CD4-positive, alpha-beta T cell (primary cell): ENCODE measurements at regions not wholly inside any gene's neighbourhood (a gene's known extent, or its start where the extent isn't known, plus 50 kb on each side); places are given as distances from the start of the nearest gene placed in this dataset.

Source experiments
- ATAC-seq: fragments of 200-7000 bp; cut with Tn5 transposase; one replicate; pipeline ENCODE4 v1.10.0; 2022; ENCODE audit warnings: mild to moderate bottlenecking; ENCODE audit not compliant: poor library complexity
- CTCF ChIA-PET: fragments of 350-600 bp; sonication (Branson Sonifier 250); formaldehyde crosslinking; loops from one replicate; lab custom pipeline; 2021; ENCODE audit warnings: antibody characterized with exemption, inconsistent platforms; lab: Charles Lee
- POLR2A ChIA-PET: fragments of 350-600 bp; sonication (Branson Sonifier 250); formaldehyde crosslinking; loops from one replicate; lab custom pipeline; 2021; ENCODE audit warnings: antibody characterized with exemption, inconsistent platforms; lab: Charles Lee
- DNase-seq, 14 experiments: peaks; one replicate each; pipeline ENCODE4 v3.0.0-alpha.2; 2013 to 2020; ENCODE audit warnings: mixed read lengths in 2 of 14
- H3K27ac ChIP-seq, 2 donors: one replicate each; pipeline versions ENCODE4 v1.5.1 to v1.7.0; 2013; ENCODE audit warnings: low read length in 2 of 2, low read depth in 1 of 2, mild to moderate bottlenecking in 1 of 2
- H3K27me3 ChIP-seq, 2 experiments: 1 replicate in 1 of 2; 2 replicates in 1 of 2; pipeline versions ENCODE4 v1.6.1 to v1.7.0; 2013; ENCODE audit warnings: low read length in 2 of 2, control low read depth in 1 of 2, mild to moderate bottlenecking in 1 of 2, moderate library complexity in 1 of 2; ENCODE audit not compliant: insufficient read depth in 2 of 2, control insufficient read depth in 1 of 2
- H3K36me3 ChIP-seq: one replicate; pipeline ENCODE4 v1.6.1; 2013; ENCODE audit warnings: low read length, control low read depth; ENCODE audit not compliant: insufficient read depth
- H3K4me1 ChIP-seq: one replicate; pipeline ENCODE4 v1.6.1; 2013; ENCODE audit warnings: low read length, control low read depth; ENCODE audit not compliant: insufficient read depth
- H3K4me3 ChIP-seq: one replicate; pipeline ENCODE4 v1.5.1; 2013; ENCODE audit warnings: mild to moderate bottlenecking, low read length, moderate library complexity
- H3K9me3 ChIP-seq, 2 experiments: 1 replicate in 1 of 2; 2 replicates in 1 of 2; pipeline versions ENCODE4 v1.6.1 to v1.7.0; 2013; ENCODE audit warnings: low read length in 2 of 2, mild to moderate bottlenecking in 2 of 2, control low read depth in 1 of 2, moderate library complexity in 1 of 2; ENCODE audit not compliant: control insufficient read depth in 1 of 2, insufficient read depth in 1 of 2
- H3K27ac Mint-ChIP-seq: one replicate; pipeline ENCODE4 v1.8.0; 2020; ENCODE audit warnings: mixed read lengths
- H3K27me3 Mint-ChIP-seq: one replicate; pipeline ENCODE4 v1.8.0; 2021; ENCODE audit warnings: mixed read lengths
- H3K36me3 Mint-ChIP-seq: one replicate; pipeline ENCODE4 v1.8.0; 2021; ENCODE audit warnings: low read depth, mixed read lengths
- H3K4me1 Mint-ChIP-seq: one replicate; pipeline ENCODE4 v1.8.0; 2021; ENCODE audit warnings: low read depth, mixed read lengths
- H3K4me3 Mint-ChIP-seq: one replicate; pipeline ENCODE4 v1.8.0; 2020; ENCODE audit warnings: mild to moderate bottlenecking, mixed read lengths
- H3K9me3 Mint-ChIP-seq: one replicate; pipeline ENCODE4 v1.8.0; 2020; ENCODE audit warnings: mixed read lengths
- intact Hi-C, 2 experiments: fragments of 100-400 bp; cut with DNase I in 1 of 2; cut with micrococcal nuclease in 1 of 2; formaldehyde crosslinking; loops; one replicate each; pipeline versions ENCODE4 v1.15.1 to v1.9.0; 2023 to 2025; cut with DNase I, micrococcal nuclease
- TF ChIP-seq, protein P1 (sequence below): fragments of 200-600 bp; IDR thresholded peaks from one replicate; pipeline ENCODE4 v1.8.0; 2022; ENCODE audit warnings: antibody characterized with exemption, mild to moderate bottlenecking

DNA sequence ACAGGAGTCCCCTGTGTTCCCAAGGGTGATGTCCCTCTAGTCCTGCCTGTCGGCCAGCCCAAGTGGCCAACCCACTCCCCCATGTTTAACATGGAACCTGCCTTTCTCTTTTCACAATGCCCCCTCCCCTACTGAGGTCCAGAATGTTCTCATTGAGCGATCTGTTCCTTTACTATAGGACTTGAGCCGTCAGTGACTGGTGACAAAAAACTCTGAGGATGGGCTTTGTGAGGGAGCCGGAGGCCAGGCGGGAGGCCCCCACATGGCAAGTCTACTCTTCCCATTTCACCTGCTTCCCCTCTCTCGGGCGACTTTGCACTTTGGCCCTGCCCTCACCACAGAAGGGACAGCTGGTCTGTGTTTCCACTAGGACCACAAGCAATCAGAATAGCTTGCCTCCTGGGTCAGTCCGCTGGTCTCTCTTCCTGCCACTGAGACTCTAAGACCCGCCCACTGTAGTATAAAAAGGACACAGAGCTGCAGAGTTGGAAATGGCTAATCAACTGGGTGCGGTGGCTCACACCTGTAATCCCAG is 146.5 kb upstream of the RAB12 start:
- no peak overlapping the region for H3K27ac Mint-ChIP-seq
- DNase-seq: no peak
- H3K27ac ChIP-seq: no peak overlapping the region
- peaks cover 0 to 4% of the 10 kb centered on the region in 2 experiments for H3K9me3 ChIP-seq
- H3K4me1 ChIP-seq: no peaks in the 10 kb centered on the region
- POLR2A ChIA-PET: no interaction called here
- no peaks in the 10 kb centered on the region for H3K27me3 ChIP-seq
- no peaks in the 10 kb centered on the region for H3K36me3 ChIP-seq
- H3K36me3 Mint-ChIP-seq: no peaks in the 10 kb centered on the region
- H3K4me3 ChIP-seq: no peak overlapping the region
- H3K9me3 Mint-ChIP-seq: no peaks in the 10 kb centered on the region
- H3K4me3 Mint-ChIP-seq: no peak overlapping the region
- TF ChIP-seq, protein P1, sequence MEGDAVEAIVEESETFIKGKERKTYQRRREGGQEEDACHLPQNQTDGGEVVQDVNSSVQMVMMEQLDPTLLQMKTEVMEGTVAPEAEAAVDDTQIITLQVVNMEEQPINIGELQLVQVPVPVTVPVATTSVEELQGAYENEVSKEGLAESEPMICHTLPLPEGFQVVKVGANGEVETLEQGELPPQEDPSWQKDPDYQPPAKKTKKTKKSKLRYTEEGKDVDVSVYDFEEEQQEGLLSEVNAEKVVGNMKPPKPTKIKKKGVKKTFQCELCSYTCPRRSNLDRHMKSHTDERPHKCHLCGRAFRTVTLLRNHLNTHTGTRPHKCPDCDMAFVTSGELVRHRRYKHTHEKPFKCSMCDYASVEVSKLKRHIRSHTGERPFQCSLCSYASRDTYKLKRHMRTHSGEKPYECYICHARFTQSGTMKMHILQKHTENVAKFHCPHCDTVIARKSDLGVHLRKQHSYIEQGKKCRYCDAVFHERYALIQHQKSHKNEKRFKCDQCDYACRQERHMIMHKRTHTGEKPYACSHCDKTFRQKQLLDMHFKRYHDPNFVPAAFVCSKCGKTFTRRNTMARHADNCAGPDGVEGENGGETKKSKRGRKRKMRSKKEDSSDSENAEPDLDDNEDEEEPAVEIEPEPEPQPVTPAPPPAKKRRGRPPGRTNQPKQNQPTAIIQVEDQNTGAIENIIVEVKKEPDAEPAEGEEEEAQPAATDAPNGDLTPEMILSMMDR: no peak
- intact Hi-C loops: no loop called here
- H3K27me3 Mint-ChIP-seq: no peaks in the 10 kb centered on the region
- no peaks in the 10 kb centered on the region for H3K4me1 Mint-ChIP-seq
- CTCF ChIA-PET: no interaction called here
- no peak for ATAC-seq

DNA sequence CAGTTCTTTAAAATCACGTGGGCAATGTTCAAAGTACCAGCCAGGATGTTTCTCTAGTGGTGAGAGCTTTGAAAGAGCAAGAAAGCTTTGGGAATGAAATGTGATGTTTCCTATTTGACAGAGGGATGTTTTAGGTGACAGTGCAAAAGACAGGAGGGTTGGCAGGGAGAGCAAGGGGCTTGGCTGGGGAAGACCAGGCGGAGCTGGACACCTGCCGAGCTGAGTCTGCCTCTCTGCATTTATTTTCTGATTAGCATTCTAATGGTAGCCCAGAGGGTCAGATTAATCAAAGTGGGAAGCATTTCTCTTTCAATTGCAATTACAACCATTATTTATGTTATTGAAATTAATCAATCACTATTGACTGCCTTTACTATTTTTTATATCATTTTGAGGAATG is 145.4 kb upstream of the RAB12 start:
- Histone ChIP-seq H3K27me3 (no peaks in the 10 kb centered on the region), H3K4me3 (no peak overlapping the region), H3K27ac (no peak overlapping the region), H3K9me3 (peaks cover 0 to 4% of the 10 kb centered on the region in 2 experiments), H3K4me1 (no peaks in the 10 kb centered on the region), H3K36me3 (no peaks in the 10 kb centered on the region)
- Mint-ChIP-seq H3K27ac (no peak overlapping the region), H3K4me3 (no peak overlapping the region), H3K27me3 (no peaks in the 10 kb centered on the region), H3K9me3 (no peaks in the 10 kb centered on the region), H3K4me1 (no peaks in the 10 kb centered on the region), H3K36me3 (no peaks in the 10 kb centered on the region)
- CTCF ChIA-PET: no interaction called here
- POLR2A ChIA-PET: no interaction called here
- ATAC-seq (no peak), DNase-seq (no peak)
- TF ChIP-seq, protein P1: no peak
- intact Hi-C loops: no loop called here

DNA sequence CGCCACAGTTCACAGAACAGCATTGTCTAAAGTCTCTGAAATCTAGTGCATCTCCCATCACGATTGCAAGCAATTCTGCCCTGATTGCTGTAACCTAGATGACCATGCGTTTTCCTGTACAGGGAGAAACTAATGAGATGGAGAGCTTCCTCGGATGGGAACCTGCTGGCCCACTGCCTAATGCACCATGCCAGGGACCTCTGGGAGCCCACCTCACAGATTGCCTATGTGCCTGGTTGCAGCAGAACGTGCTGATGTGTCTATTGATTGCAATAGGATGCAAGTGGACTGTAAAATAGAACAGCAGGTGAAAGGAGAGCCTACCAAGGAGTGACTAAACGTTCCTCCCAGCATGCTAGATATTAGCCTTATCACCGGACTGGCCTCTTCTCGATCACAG is 141.0 kb upstream of the RAB12 start:
- no peaks in the 10 kb centered on the region for H3K27me3 Mint-ChIP-seq
- no peak for DNase-seq
- H3K9me3 Mint-ChIP-seq: no peaks in the 10 kb centered on the region
- Histone ChIP-seq H3K27me3 (no peaks in the 10 kb centered on the region), H3K27ac (no peak overlapping the region), H3K9me3 (peaks cover 0 to 4% of the 10 kb centered on the region in 2 experiments), H3K4me1 (no peaks in the 10 kb centered on the region), H3K4me3 (no peak overlapping the region), H3K36me3 (no peaks in the 10 kb centered on the region)
- intact Hi-C loops: no loop called here
- TF ChIP-seq, protein P1: no peak
- ATAC-seq: no peak
- H3K4me3 Mint-ChIP-seq: no peak overlapping the region
- CTCF ChIA-PET: no interaction called here
- no peak overlapping the region for H3K27ac Mint-ChIP-seq
- no peaks in the 10 kb centered on the region for H3K4me1 Mint-ChIP-seq
- POLR2A ChIA-PET: no interaction called here
- no peaks in the 10 kb centered on the region for H3K36me3 Mint-ChIP-seq
